GM19238 (cell line): ENCODE measurements at regions not wholly inside any gene's neighbourhood (a gene's known extent, or its start where the extent isn't known, plus 50 kb on each side); places are given as distances from the start of the nearest gene placed in this dataset.
"Not testable (repeated sequence)": the region's sequence is repeated elsewhere in the genome, so short reads cannot be mapped to it uniquely, and the experiment has no call there.

Experiments
- DNase-seq: peaks from one replicate; pipeline ENCODE4 v3.0.0; 2011; ENCODE audit warnings: low spot score; ENCODE audit not compliant: insufficient read length

- DNase-seq, result not testable (repeated sequence)
Observed at GRCh38 chr2:87569689-87570397, 178.0 kb upstream of the PLGLB2 start.

- DNase-seq, result not testable (repeated sequence)
Observed at GRCh38 chr2:87571889-87572465, 175.9 kb upstream of the PLGLB2 start.

GRCh38 chr2:87572906-87573305 is 175.0 kb upstream of the PLGLB2 start:
- not testable (repeated sequence) for DNase-seq

GRCh38 chr2:87573386-87574192 is 174.3 kb upstream of the PLGLB2 start:
- not testable (repeated sequence) for DNase-seq

GRCh38 chr2:87574193-87575119 is 173.4 kb upstream of the PLGLB2 start:
- not testable (repeated sequence) for DNase-seq

- not testable (repeated sequence) for DNase-seq
Observed at GRCh38 chr2:87575138-87575537, 172.7 kb upstream of the PLGLB2 start.

- DNase-seq, result not testable (repeated sequence)
Observed at GRCh38 chr2:87577358-87577757, 170.5 kb upstream of the PLGLB2 start.

- not testable (repeated sequence) for DNase-seq
Observed at GRCh38 chr2:87582152-87582551, 165.7 kb upstream of the PLGLB2 start.

- not testable (repeated sequence) for DNase-seq
Observed at GRCh38 chr2:87582579-87582978, 165.3 kb upstream of the PLGLB2 start.

- DNase-seq, result not testable (repeated sequence)
Observed at GRCh38 chr2:87583370-87583769, 164.5 kb upstream of the PLGLB2 start.

GRCh38 chr2:87583803-87584202 is 164.1 kb upstream of the PLGLB2 start:
- not testable (repeated sequence) for DNase-seq

- not testable (repeated sequence) for DNase-seq
Observed at GRCh38 chr2:87584268-87584906, 163.5 kb upstream of the PLGLB2 start.

- not testable (repeated sequence) for DNase-seq
Observed at GRCh38 chr2:87587934-87588333, 160.0 kb upstream of the PLGLB2 start.

GRCh38 chr2:87592974-87593373 is 154.9 kb upstream of the PLGLB2 start:
- not testable (repeated sequence) for DNase-seq

- DNase-seq, result not testable (repeated sequence)
Observed at GRCh38 chr2:87593784-87594610, 153.9 kb upstream of the PLGLB2 start.

- not testable (repeated sequence) for DNase-seq
Observed at GRCh38 chr2:87594611-87594992, 153.3 kb upstream of the PLGLB2 start.

- not testable (repeated sequence) for DNase-seq
Observed at GRCh38 chr2:87595017-87595416, 152.9 kb upstream of the PLGLB2 start.

- DNase-seq, result not testable (repeated sequence)
Observed at GRCh38 chr2:87600961-87601360, 146.9 kb upstream of the PLGLB2 start.

GRCh38 chr2:87602118-87602517 is 145.8 kb upstream of the PLGLB2 start:
- DNase-seq, result not testable (repeated sequence)

- DNase-seq, result not testable (repeated sequence)
Observed at GRCh38 chr2:87602728-87603127, 145.2 kb upstream of the PLGLB2 start.
